ENCODE measurements at regions not wholly inside any gene's neighbourhood (a gene's known extent, or its start where the extent isn't known, plus 50 kb on each side); places are given as distances from the start of the nearest gene placed in this dataset.

DNA sequence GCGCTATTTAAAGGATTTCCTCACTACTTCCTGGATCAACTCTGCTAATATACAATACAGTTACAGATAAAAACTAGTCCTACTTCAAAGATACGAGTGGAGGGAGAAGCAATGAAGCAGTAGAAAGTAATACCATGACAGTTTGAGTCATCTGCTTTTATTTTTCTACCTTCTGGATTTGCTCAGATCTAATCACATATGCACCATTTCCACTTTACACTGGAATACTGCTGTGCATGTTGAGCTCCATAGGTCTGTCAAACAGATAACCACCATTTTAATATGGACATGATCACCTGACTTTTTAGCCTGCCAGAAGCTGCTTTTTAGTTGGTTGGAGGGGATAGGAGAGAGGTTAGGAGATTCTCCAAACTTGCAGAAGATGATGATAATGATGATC lies 92.5 kb downstream of the MMUT start:
- TF ChIP-seq, protein P1, sequence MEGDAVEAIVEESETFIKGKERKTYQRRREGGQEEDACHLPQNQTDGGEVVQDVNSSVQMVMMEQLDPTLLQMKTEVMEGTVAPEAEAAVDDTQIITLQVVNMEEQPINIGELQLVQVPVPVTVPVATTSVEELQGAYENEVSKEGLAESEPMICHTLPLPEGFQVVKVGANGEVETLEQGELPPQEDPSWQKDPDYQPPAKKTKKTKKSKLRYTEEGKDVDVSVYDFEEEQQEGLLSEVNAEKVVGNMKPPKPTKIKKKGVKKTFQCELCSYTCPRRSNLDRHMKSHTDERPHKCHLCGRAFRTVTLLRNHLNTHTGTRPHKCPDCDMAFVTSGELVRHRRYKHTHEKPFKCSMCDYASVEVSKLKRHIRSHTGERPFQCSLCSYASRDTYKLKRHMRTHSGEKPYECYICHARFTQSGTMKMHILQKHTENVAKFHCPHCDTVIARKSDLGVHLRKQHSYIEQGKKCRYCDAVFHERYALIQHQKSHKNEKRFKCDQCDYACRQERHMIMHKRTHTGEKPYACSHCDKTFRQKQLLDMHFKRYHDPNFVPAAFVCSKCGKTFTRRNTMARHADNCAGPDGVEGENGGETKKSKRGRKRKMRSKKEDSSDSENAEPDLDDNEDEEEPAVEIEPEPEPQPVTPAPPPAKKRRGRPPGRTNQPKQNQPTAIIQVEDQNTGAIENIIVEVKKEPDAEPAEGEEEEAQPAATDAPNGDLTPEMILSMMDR (IDR thresholded peaks at IDR 0.05; ENCODE audit: insufficient read depth, low read depth, low read length), result no peak
- H3K4me3 ChIP-seq (ENCODE audit: low read depth, low read length), result no peak overlapping the region
- no peak for DNase-seq (ENCODE audit: low read depth)

DNA sequence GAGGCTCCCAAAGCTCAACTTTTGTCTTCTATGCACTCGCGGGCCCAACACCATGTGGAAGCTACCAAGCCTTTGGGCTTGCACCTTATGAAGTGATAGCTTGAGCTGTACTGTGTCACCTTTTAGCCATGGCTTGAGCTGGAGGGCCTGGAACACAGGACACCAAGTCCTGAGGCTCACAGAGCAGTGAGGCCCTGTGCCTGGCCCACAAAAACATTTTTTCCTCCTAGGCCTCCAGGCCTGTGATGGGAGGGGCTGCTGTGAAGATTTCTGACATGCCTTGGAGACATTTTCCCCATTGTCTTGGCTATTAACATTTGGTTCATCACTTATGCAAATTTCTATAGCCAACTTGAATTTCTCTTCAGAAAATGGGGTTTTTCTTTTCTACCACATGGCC lies 96.5 kb downstream of the MMUT start:
- H3K4me3 ChIP-seq (ENCODE audit: low read depth, low read length), result no peak overlapping the region
- DNase-seq (ENCODE audit: low read depth), result no peak
- TF ChIP-seq, protein P1 (IDR thresholded peaks at IDR 0.05; ENCODE audit: insufficient read depth, low read depth, low read length), result no peak

DNA sequence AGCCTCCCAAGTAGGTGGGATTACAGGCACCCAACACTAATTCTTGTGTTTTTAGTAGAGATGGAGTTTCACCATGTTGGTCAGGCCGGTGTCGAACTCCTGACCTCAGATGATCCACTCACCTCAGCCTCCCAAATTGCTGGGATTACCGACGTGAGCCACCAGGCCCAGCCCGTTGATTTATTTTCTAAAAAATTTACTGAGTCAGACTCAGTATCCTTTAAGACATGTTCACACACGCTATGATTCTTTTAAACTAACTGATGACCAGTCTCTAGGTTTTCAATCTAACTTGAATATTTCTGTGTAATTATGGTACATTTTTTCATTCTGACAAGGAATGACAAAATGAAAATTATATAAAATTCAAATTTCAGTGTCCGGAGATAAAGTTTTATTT lies 114.5 kb downstream of the MMUT start:
- TF ChIP-seq, protein P1 (IDR thresholded peaks at IDR 0.05; ENCODE audit: insufficient read depth, low read depth, low read length), result no peak
- H3K4me3 ChIP-seq (ENCODE audit: low read depth, low read length), result no peak overlapping the region
- DNase-seq (ENCODE audit: low read depth), result no peak

DNA sequence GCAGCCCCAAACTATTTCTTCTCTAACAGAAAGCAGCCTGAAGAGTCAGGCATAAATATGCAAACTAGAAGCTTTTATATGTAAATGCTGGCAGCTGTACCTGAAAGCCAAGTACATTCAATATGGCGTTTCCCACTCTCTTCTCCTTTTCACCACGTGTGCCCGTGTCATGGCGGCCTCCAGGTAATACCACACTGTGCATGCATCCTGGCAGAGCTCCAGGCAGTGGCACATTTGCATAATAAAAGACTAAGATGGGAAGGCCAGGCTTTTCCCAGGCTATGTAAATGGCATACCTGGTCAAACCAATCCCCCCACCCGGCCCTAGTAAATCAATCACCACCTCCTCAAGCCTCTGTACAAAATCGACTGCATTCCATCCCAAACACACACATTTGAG lies 120.6 kb downstream of the MMUT start:
- no peak for DNase-seq (ENCODE audit: low read depth)
- TF ChIP-seq, protein P1 (IDR thresholded peaks at IDR 0.05; ENCODE audit: insufficient read depth, low read depth, low read length), result no peak

DNA sequence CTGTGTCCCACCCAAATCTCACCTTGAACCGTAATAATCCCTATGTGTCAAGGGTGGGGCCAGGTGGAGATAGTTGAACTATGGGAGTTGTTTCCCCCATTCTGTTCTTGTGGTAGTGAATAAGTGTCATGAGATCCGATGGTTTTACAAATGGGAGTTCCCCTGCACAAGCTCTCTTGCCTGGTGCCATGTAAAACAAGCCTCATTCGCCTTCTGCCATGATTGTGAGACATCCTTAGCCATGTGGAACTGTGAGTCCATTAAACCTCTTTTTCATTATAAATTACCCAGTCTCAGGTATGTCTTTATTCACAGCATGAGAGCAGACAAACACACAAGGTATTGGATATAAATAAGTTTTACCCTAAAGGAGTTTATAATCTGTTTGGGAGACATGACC lies 121.2 kb downstream of the MMUT start:
- no peak for DNase-seq (ENCODE audit: low read depth)
- TF ChIP-seq, protein P1 (IDR thresholded peaks at IDR 0.05; ENCODE audit: insufficient read depth, low read depth, low read length), result no peak
- no peak overlapping the region for H3K4me3 ChIP-seq (ENCODE audit: low read depth, low read length)

More for the DNA sequence above, 120.6 kb downstream of the MMUT start:
- H3K4me3 ChIP-seq (ENCODE audit: low read depth, low read length), result no peak overlapping the region

DNA sequence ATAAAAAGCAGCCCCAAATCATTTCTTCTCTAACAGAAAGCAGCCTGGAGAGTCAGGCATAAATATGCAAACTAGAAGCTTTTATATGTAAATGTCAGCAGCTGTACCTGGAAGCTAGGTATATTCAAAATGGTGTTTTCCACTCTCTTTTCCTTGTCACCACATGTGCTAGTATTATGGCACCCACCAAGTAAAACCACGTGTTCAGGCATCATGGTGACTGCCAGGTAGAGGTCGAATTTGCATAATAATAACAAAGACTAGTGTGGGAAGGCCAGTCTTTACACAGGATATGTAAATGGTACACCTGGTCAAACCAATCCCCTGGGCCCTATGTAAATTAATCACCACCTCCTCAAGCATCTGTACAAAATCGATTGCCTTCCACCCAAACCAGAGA lies 124.0 kb downstream of the MMUT start:
- DNase-seq (ENCODE audit: low read depth), result no peak
- no peak overlapping the region for H3K4me3 ChIP-seq (ENCODE audit: low read depth, low read length)
- TF ChIP-seq, protein P1 (IDR thresholded peaks at IDR 0.05; ENCODE audit: insufficient read depth, low read depth, low read length), result no peak

DNA sequence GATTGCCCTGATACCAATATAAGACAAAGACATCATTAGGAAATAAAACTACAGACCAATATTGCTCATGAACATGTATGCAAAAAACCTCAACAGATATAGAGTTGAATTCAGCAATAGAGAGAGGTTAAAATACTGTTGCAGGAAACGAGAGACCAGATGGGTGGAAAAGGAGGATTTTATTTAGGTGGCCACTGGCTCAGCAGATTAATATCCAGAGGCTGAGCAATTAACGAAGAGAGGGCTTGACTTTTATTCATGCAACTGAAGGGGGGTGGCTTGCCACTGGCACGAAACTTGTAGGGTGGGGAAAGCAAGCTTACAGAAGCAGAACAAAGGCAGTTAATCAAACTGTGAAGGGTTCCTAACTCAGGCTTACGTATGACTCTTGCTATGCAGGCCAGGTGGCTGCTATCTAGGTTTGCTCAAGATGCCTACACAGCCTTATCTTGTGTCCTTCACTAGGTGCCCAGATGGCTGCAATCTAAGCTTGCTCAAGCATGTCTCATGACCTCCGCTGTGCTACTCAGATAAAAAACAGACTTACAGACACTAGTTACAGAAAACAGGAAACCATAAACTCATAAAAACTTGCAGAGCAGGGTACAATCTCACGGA lies 126.4 kb downstream of the MMUT start:
- peak; percentile 96 for DNase-seq (ENCODE audit: low read depth)
- TF ChIP-seq, protein P1 (IDR thresholded peaks at IDR 0.05; ENCODE audit: insufficient read depth, low read depth, low read length), result no peak
- H3K4me3 ChIP-seq (ENCODE audit: low read depth, low read length), result no peak overlapping the region

Data from fibroblast of villous mesenchyme (primary cell).